ENCODE measurements at regions not wholly inside any gene's neighbourhood (a gene's known extent, or its start where the extent isn't known, plus 50 kb on each side); places are given as distances from the start of the nearest gene placed in this dataset.

- no peaks in the 10 kb centered on the region for H3K4me1 Mint-ChIP-seq (ENCODE audit: low read depth)
- no peak overlapping the region for H3K27ac Mint-ChIP-seq
- no peak overlapping the region for H3K4me3 Mint-ChIP-seq
- no peak for DNase-seq
- intact Hi-C loops (cut with micrococcal nuclease) = no loop called here
- H3K27me3 Mint-ChIP-seq (ENCODE audit: low read depth) = no peaks in the 10 kb centered on the region
- CTCF ChIA-PET = no interaction called here
- H3K9me3 Mint-ChIP-seq = peaks cover 3% of the 10 kb centered on the region
- H3K36me3 Mint-ChIP-seq (ENCODE audit: low read depth) = no peaks in the 10 kb centered on the region
These were observed 1356.6 kb upstream of the ADGRL2 start for GRCh38 chr1:80444171-80444570.

- no peaks in the 10 kb centered on the region for H3K36me3 Mint-ChIP-seq (ENCODE audit: low read depth)
- no peak overlapping the region for H3K4me3 Mint-ChIP-seq
- no peak for DNase-seq
- peaks cover 3% of the 10 kb centered on the region for H3K9me3 Mint-ChIP-seq
- CTCF ChIA-PET = no interaction called here
- no peaks in the 10 kb centered on the region for H3K4me1 Mint-ChIP-seq (ENCODE audit: low read depth)
- no peaks in the 10 kb centered on the region for H3K27me3 Mint-ChIP-seq (ENCODE audit: low read depth)
- intact Hi-C loops (cut with micrococcal nuclease) = no loop called here
- H3K27ac Mint-ChIP-seq = no peak overlapping the region
These were observed 1359.1 kb upstream of the ADGRL2 start for GRCh38 chr1:80441664-80442063.

DNA sequence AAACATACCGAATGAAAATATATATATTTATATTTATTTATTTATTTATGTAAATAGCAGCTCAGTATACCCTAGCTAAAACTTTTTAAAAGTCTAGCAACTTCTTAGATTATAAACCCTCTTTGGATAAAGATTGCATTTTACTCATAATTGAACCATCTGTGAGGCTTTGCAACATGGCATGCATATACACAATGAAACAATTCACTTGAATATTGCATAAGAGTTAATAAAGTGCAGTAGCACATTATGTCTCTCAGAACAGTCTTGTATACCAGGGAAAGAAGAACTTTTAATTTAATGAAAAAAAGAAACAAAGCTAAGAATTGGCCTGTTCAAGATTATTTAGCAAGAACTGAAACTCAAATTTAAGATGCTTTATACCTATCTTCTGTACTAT is 1363.9 kb upstream of the ADGRL2 start:
- CTCF ChIA-PET = no interaction called here
- Mint-ChIP-seq H3K9me3 (peaks cover 2% of the 10 kb centered on the region), H3K27ac (no peak overlapping the region), H3K36me3 (ENCODE audit: low read depth) (no peaks in the 10 kb centered on the region), H3K27me3 (ENCODE audit: low read depth) (no peaks in the 10 kb centered on the region), H3K4me3 (no peak overlapping the region), H3K4me1 (ENCODE audit: low read depth) (no peaks in the 10 kb centered on the region)
- intact Hi-C loops (cut with micrococcal nuclease) = no loop called here
- no peak for DNase-seq

DNA sequence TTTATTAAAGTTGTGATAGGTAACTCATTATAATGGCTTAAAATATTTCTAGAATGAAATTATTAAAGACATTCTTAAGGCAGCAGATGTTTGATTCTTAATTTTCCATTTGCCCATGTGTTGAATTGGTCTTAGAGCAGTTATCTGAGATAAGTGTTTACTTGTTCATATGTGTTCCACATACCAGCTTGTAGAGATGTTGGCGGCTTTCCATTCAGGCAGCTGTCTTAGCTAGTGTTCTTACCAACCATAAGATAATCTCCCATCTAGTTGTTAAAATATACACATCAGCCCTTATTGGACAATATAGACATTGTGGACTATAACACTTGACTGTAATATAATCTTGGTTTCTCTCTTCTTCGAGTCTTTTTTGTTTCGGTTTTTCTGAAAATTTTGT is 1372.9 kb upstream of the ADGRL2 start:
- H3K36me3 Mint-ChIP-seq (ENCODE audit: low read depth) = no peaks in the 10 kb centered on the region

DNA sequence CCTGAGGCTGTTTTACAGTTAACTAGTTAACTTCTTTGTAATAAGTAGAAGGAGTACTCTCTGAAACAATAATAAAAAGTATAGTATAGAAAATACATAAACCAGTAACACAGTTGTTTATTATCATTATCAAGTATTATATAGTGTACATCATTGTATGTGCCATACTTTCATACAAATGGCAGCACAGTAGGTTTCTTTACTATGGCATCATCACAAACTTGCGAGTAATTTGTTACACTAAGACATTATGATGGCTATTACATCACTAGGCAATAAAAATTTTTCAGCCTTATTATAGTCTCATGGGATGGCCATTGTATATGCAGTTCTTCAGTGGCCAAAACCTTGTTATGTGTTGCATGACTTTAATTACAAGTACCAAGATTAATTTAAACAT is 1376.5 kb upstream of the ADGRL2 start:
- no peak overlapping the region for H3K4me3 Mint-ChIP-seq
- H3K27me3 Mint-ChIP-seq (ENCODE audit: low read depth) = no peaks in the 10 kb centered on the region
- no peak for DNase-seq
- H3K9me3 Mint-ChIP-seq = peaks cover 3% of the 10 kb centered on the region
- H3K4me1 Mint-ChIP-seq (ENCODE audit: low read depth) = no peaks in the 10 kb centered on the region
- H3K27ac Mint-ChIP-seq = no peak overlapping the region
- H3K36me3 Mint-ChIP-seq (ENCODE audit: low read depth) = no peaks in the 10 kb centered on the region
- intact Hi-C loops (cut with micrococcal nuclease) = no loop called here
- CTCF ChIA-PET = no interaction called here

More for the DNA sequence above, 1372.9 kb upstream of the ADGRL2 start:
- peaks cover 11% of the 10 kb centered on the region for H3K9me3 Mint-ChIP-seq
- no peak for DNase-seq
- H3K4me3 Mint-ChIP-seq = no peak overlapping the region
- H3K27ac Mint-ChIP-seq = no peak overlapping the region
- H3K4me1 Mint-ChIP-seq (ENCODE audit: low read depth) = no peaks in the 10 kb centered on the region
- CTCF ChIA-PET = no interaction called here
- intact Hi-C loops (cut with micrococcal nuclease) = no loop called here
- no peaks in the 10 kb centered on the region for H3K27me3 Mint-ChIP-seq (ENCODE audit: low read depth)

DNA sequence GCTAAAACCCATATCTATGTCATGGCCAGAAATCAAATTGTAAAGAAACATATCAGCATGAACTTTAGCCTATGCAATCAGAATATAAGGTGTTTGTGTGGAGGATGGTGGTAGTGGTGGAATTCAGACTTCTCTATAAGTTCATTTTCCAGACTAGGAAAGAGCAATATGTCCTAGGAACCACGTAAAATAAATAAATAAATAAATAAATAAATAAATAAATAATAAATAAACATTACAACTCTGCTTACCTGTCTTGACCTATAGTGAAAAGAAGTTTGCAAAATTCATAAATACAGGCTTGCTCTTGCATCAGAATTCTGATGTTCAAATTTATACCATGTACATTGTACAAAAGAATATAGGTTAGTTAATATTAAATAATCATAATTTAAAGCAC is 1382.6 kb upstream of the ADGRL2 start:
- Mint-ChIP-seq H3K4me1 (ENCODE audit: low read depth) (no peaks in the 10 kb centered on the region), H3K4me3 (no peak overlapping the region), H3K9me3 (no peaks in the 10 kb centered on the region), H3K36me3 (ENCODE audit: low read depth) (no peaks in the 10 kb centered on the region), H3K27me3 (ENCODE audit: low read depth) (no peaks in the 10 kb centered on the region), H3K27ac (no peak overlapping the region)
- no peak for DNase-seq
- CTCF ChIA-PET = no interaction called here
- intact Hi-C loops (cut with micrococcal nuclease) = no loop called here

- no peaks in the 10 kb centered on the region for H3K27me3 Mint-ChIP-seq (ENCODE audit: low read depth)
- H3K27ac Mint-ChIP-seq = no peak overlapping the region
- CTCF ChIA-PET = no interaction called here
These were observed 1383.1 kb upstream of the ADGRL2 start for GRCh38 chr1:80417671-80418070.

GRCh38 chr1:80413969-80414368 is 1386.8 kb upstream of the ADGRL2 start:
- CTCF ChIA-PET = no interaction called here
- H3K27ac Mint-ChIP-seq = no peak overlapping the region
- no peaks in the 10 kb centered on the region for H3K27me3 Mint-ChIP-seq (ENCODE audit: low read depth)
- DNase-seq = no peak
- no peak overlapping the region for H3K4me3 Mint-ChIP-seq
- H3K36me3 Mint-ChIP-seq (ENCODE audit: low read depth) = no peaks in the 10 kb centered on the region
- intact Hi-C loops (cut with micrococcal nuclease) = no loop called here
- H3K4me1 Mint-ChIP-seq (ENCODE audit: low read depth) = no peaks in the 10 kb centered on the region
- no peaks in the 10 kb centered on the region for H3K9me3 Mint-ChIP-seq

More at GRCh38 chr1:80417671-80418070, 1383.1 kb upstream of the ADGRL2 start:
- Mint-ChIP-seq H3K4me3 (no peak overlapping the region), H3K36me3 (ENCODE audit: low read depth) (no peaks in the 10 kb centered on the region), H3K4me1 (ENCODE audit: low read depth) (no peaks in the 10 kb centered on the region), H3K9me3 (no peaks in the 10 kb centered on the region)
- intact Hi-C loops (cut with micrococcal nuclease) = no loop called here
- no peak for DNase-seq

GRCh38 chr1:80410233-80410632 is 1390.5 kb upstream of the ADGRL2 start:
- Mint-ChIP-seq H3K4me3 (no peak overlapping the region), H3K27me3 (ENCODE audit: low read depth) (no peaks in the 10 kb centered on the region), H3K4me1 (ENCODE audit: low read depth) (no peaks in the 10 kb centered on the region), H3K9me3 (peaks cover 2% of the 10 kb centered on the region), H3K36me3 (ENCODE audit: low read depth) (no peaks in the 10 kb centered on the region), H3K27ac (no peak overlapping the region)
- DNase-seq = no peak
- intact Hi-C loops (cut with micrococcal nuclease) = no loop called here
- CTCF ChIA-PET = no interaction called here

GRCh38 chr1:80403471-80403893 is 1397.0 kb upstream of the ADGRL4 start:
- H3K27me3 Mint-ChIP-seq (ENCODE audit: low read depth) = no peaks in the 10 kb centered on the region
- CTCF ChIA-PET = no interaction called here
- DNase-seq = no peak
- H3K36me3 Mint-ChIP-seq (ENCODE audit: low read depth) = no peaks in the 10 kb centered on the region
- H3K9me3 Mint-ChIP-seq = peaks cover 9% of the 10 kb centered on the region
- H3K4me3 Mint-ChIP-seq = no peak overlapping the region
- no peaks in the 10 kb centered on the region for H3K4me1 Mint-ChIP-seq (ENCODE audit: low read depth)
- intact Hi-C loops (cut with micrococcal nuclease) = no loop called here
- no peak overlapping the region for H3K27ac Mint-ChIP-seq

DNA sequence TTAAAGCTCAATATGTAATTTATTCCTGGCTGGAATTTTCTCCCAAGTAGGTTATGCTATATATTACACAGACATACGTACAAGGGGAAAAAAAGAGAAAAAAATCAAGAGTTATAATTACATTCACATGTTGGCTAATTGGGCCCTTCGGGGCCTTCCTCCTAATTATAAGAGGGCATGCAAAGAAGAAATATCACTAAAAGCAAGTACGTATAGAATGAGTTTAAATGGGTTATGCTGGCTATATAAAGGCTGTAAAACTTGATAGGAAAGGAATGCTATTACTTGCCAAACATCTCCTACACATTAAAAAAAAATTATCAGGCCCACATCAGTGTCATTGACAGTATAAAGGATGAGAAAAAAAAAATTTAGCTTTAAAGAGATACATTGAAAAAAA is 1396.1 kb upstream of the ADGRL4 start:
- H3K36me3 Mint-ChIP-seq (ENCODE audit: low read depth) = no peaks in the 10 kb centered on the region
- no peak overlapping the region for H3K27ac Mint-ChIP-seq
- CTCF ChIA-PET = no interaction called here
- no peak overlapping the region for H3K4me3 Mint-ChIP-seq
- intact Hi-C loops (cut with micrococcal nuclease) = no loop called here
- H3K27me3 Mint-ChIP-seq (ENCODE audit: low read depth) = no peaks in the 10 kb centered on the region
- no peaks in the 10 kb centered on the region for H3K4me1 Mint-ChIP-seq (ENCODE audit: low read depth)
- DNase-seq = no peak
- H3K9me3 Mint-ChIP-seq = peaks cover 11% of the 10 kb centered on the region

- no peak overlapping the region for H3K4me3 Mint-ChIP-seq
- H3K4me1 Mint-ChIP-seq (ENCODE audit: low read depth) = no peaks in the 10 kb centered on the region
- H3K27ac Mint-ChIP-seq = no peak overlapping the region
- intact Hi-C loops (cut with micrococcal nuclease) = no loop called here
- peaks cover 13% of the 10 kb centered on the region for H3K9me3 Mint-ChIP-seq
- CTCF ChIA-PET = no interaction called here
- no peak for DNase-seq
- H3K36me3 Mint-ChIP-seq (ENCODE audit: low read depth) = no peaks in the 10 kb centered on the region
- H3K27me3 Mint-ChIP-seq (ENCODE audit: low read depth) = no peaks in the 10 kb centered on the region
These were observed 1395.2 kb upstream of the ADGRL4 start for GRCh38 chr1:80401757-80402156.

GRCh38 chr1:80392529-80392928 is 1386.0 kb upstream of the ADGRL4 start:
- Mint-ChIP-seq H3K4me3 (no peak overlapping the region), H3K27ac (no peak overlapping the region), H3K4me1 (ENCODE audit: low read depth) (no peaks in the 10 kb centered on the region), H3K27me3 (ENCODE audit: low read depth) (no peaks in the 10 kb centered on the region), H3K9me3 (peaks cover 15% of the 10 kb centered on the region), H3K36me3 (ENCODE audit: low read depth) (no peaks in the 10 kb centered on the region)
- intact Hi-C loops (cut with micrococcal nuclease) = no loop called here
- no peak for DNase-seq
- CTCF ChIA-PET = no interaction called here

- no peak overlapping the region for H3K4me3 Mint-ChIP-seq
- CTCF ChIA-PET = interaction anchor here (0.5 kb wide), 1 partner anchor 26 kb away, joined by 3 read pairs; no protein-coding TSS in a partner anchor
- H3K27ac Mint-ChIP-seq = no peak overlapping the region
- no peaks in the 10 kb centered on the region for H3K27me3 Mint-ChIP-seq (ENCODE audit: low read depth)
- H3K9me3 Mint-ChIP-seq = peaks cover 13% of the 10 kb centered on the region
- no peak for DNase-seq
- intact Hi-C loops (cut with micrococcal nuclease) = no loop called here
- H3K36me3 Mint-ChIP-seq (ENCODE audit: low read depth) = no peaks in the 10 kb centered on the region
- no peaks in the 10 kb centered on the region for H3K4me1 Mint-ChIP-seq (ENCODE audit: low read depth)
These were observed 1379.1 kb upstream of the ADGRL4 start for GRCh38 chr1:80385650-80386049.
